OCI-LY3 (cell line): ENCODE measurements at regions not wholly inside any gene's neighbourhood (a gene's known extent, or its start where the extent isn't known, plus 50 kb on each side); places are given as distances from the start of the nearest gene placed in this dataset.

Experiments used
- EZH2phosphoT487 ChIP-seq: fragments of 200-600 bp; shearing (Covaris generic); IDR thresholded peaks from 2 replicates; pipeline ENCODE4 v1.6.1; 2018; ENCODE audit warnings: antibody characterized with exemption, mixed run types, low read depth
- TF ChIP-seq, protein P1 (sequence below): fragments of 200-600, 300-600 bp; sonication (generic); IDR thresholded peaks from 2 replicates; pipeline ENCODE4 v1.5.1; 2014; ENCODE audit warnings: antibody characterized with exemption, low read length, low read depth

DNA sequence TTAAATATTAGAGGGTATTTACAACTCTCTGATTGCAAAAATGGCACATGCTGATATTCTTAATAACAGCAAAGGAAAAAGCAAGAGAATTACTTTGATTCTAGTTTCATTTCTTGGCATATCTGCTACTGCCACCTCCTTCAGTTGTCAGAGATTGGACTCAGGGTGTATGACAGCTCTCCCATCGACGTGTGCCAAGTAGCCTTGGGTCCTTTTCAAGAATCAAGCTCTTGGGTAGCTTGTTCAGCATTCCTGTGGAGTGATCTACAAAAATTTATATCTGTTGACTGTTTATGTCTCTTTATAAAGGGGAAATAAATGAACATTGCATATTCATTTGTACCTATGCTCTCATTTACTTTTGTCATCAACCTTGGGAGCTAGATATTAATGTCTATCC is 315.6 kb downstream of the PRR16 start:
- TF ChIP-seq, protein P1, sequence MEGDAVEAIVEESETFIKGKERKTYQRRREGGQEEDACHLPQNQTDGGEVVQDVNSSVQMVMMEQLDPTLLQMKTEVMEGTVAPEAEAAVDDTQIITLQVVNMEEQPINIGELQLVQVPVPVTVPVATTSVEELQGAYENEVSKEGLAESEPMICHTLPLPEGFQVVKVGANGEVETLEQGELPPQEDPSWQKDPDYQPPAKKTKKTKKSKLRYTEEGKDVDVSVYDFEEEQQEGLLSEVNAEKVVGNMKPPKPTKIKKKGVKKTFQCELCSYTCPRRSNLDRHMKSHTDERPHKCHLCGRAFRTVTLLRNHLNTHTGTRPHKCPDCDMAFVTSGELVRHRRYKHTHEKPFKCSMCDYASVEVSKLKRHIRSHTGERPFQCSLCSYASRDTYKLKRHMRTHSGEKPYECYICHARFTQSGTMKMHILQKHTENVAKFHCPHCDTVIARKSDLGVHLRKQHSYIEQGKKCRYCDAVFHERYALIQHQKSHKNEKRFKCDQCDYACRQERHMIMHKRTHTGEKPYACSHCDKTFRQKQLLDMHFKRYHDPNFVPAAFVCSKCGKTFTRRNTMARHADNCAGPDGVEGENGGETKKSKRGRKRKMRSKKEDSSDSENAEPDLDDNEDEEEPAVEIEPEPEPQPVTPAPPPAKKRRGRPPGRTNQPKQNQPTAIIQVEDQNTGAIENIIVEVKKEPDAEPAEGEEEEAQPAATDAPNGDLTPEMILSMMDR: no peak
- TF ChIP-seq EZH2phosphoT487: no peak
